ENCODE measurements at regions not wholly inside any gene's neighbourhood (a gene's known extent, or its start where the extent isn't known, plus 50 kb on each side); places are given as distances from the start of the nearest gene placed in this dataset.
A peak's percentile ranks its signal among the peaks of the same experiment; 100 is the strongest.

- H3K36me3 ChIP-seq (replicated peaks in 1 of 2; ENCODE audit: control insufficient read depth in 2 of 2, insufficient read depth in 2 of 2, low read length in 2 of 2), result no peaks in the 10 kb centered on the region
- no peak overlapping the region for H2BK15ac ChIP-seq (ENCODE audit: low read length)
- H2BK120ac ChIP-seq (ENCODE audit: low read depth, low read length), result no peak overlapping the region
- no peak overlapping the region for H3K4me3 ChIP-seq (ENCODE audit: low read length in 2 of 2)
- DNase-seq (ENCODE audit: low spot score), result no peak
- WGBS, 2 donors (ENCODE audit: extremely low coverage in 2 of 2, insufficient read length in 2 of 2, insufficient replicate concordance in 1 of 2), result no CpG with 5 or more reads among the region's 2 CpGs
- no peaks in the 10 kb centered on the region for H3K9me3 ChIP-seq (replicated peaks in 1 of 2; ENCODE audit: control insufficient read depth in 2 of 2, insufficient read depth in 1 of 2, low read depth in 1 of 2, low read length in 2 of 2)
- no peak overlapping the region for H2BK12ac ChIP-seq (ENCODE audit: low read length)
- H2AFZ ChIP-seq (ENCODE audit: low read length), result no peak overlapping the region
- H3K4me1 ChIP-seq (ENCODE audit: control insufficient read depth in 2 of 2, insufficient read depth in 1 of 2, low read depth in 1 of 2, low read length in 2 of 2), result peaks cover 9 to 13% of the 10 kb centered on the region in 2 donors
- H4K8ac ChIP-seq (ENCODE audit: low read depth, low read length), result no peak overlapping the region
- H3K4ac ChIP-seq (ENCODE audit: low read length), result no peak overlapping the region
- H4K91ac ChIP-seq (ENCODE audit: low read depth, low read length, poor library complexity), result no peak overlapping the region
- no peak overlapping the region for H3K23ac ChIP-seq (ENCODE audit: low read depth, low read length, poor library complexity)
- H3K4me2 ChIP-seq (ENCODE audit: insufficient read depth, low read length, poor library complexity, severe bottlenecking), result no peak overlapping the region
- H2AK5ac ChIP-seq (ENCODE audit: low read depth, low read length), result no peak overlapping the region
- H2BK5ac ChIP-seq (ENCODE audit: low read length), result no peak overlapping the region
- no peak overlapping the region for H3K27ac ChIP-seq (replicated peaks; ENCODE audit: low read length)
- H3K79me1 ChIP-seq (ENCODE audit: low read depth, low read length), result no peaks in the 10 kb centered on the region
- no peak overlapping the region for H3K14ac ChIP-seq (ENCODE audit: low read length)
- H3K18ac ChIP-seq (ENCODE audit: low read length), result peak overlapping the region; percentile 49
- H3K9ac ChIP-seq (ENCODE audit: low read depth, low read length, poor library complexity), result no peak overlapping the region
- H3K27me3 ChIP-seq (ENCODE audit: control insufficient read depth in 3 of 3, insufficient read depth in 3 of 3, low read depth in 1 of 3, low read length in 3 of 3), result no peaks in the 10 kb centered on the region
Measured at GRCh38 chr13:44768239-44768638, 192.1 kb upstream of the TSC22D1 start.

GRCh38 chr13:44765001-44765471 is 188.9 kb upstream of the TSC22D1 start:
- Histone ChIP-seq H4K91ac (ENCODE audit: low read depth, low read length, poor library complexity) (no peak overlapping the region), H3K9me3 (replicated peaks in 1 of 2; ENCODE audit: control insufficient read depth in 2 of 2, insufficient read depth in 1 of 2, low read depth in 1 of 2, low read length in 2 of 2) (no peaks in the 10 kb centered on the region), H3K27ac (replicated peaks; ENCODE audit: low read length) (peak overlapping the region; percentile 82), H3K79me1 (ENCODE audit: low read depth, low read length) (no peaks in the 10 kb centered on the region), H2BK15ac (ENCODE audit: low read length) (no peak overlapping the region), H2BK120ac (ENCODE audit: low read depth, low read length) (no peak overlapping the region), H3K4me3 (ENCODE audit: low read length in 2 of 2) (no peak overlapping the region), H3K36me3 (replicated peaks in 1 of 2; ENCODE audit: control insufficient read depth in 2 of 2, insufficient read depth in 2 of 2, low read length in 2 of 2) (no peaks in the 10 kb centered on the region), H2BK5ac (ENCODE audit: low read length) (no peak overlapping the region), H3K23ac (ENCODE audit: low read depth, low read length, poor library complexity) (no peak overlapping the region), H3K4me1 (ENCODE audit: control insufficient read depth in 2 of 2, insufficient read depth in 1 of 2, low read depth in 1 of 2, low read length in 2 of 2) (peaks cover 9 to 13% of the 10 kb centered on the region in 2 donors), H3K18ac (ENCODE audit: low read length) (no peak overlapping the region), H3K4me2 (ENCODE audit: insufficient read depth, low read length, poor library complexity, severe bottlenecking) (no peak overlapping the region), H3K14ac (ENCODE audit: low read length) (no peak overlapping the region), H3K27me3 (ENCODE audit: control insufficient read depth in 3 of 3, insufficient read depth in 3 of 3, low read depth in 1 of 3, low read length in 3 of 3) (no peaks in the 10 kb centered on the region), H4K8ac (ENCODE audit: low read depth, low read length) (no peak overlapping the region), H3K4ac (ENCODE audit: low read length) (no peak overlapping the region), H2BK12ac (ENCODE audit: low read length) (no peak overlapping the region), H3K9ac (ENCODE audit: low read depth, low read length, poor library complexity) (no peak overlapping the region), H2AFZ (ENCODE audit: low read length) (no peak overlapping the region), H2AK5ac (ENCODE audit: low read depth, low read length) (no peak overlapping the region)
- WGBS, 2 donors (ENCODE audit: extremely low coverage in 2 of 2, insufficient read length in 2 of 2, insufficient replicate concordance in 1 of 2), result no CpG with 5 or more reads among the region's 4 CpGs
- DNase-seq (ENCODE audit: low spot score), result peak; percentile 38

GRCh38 chr13:44764302-44764692 is 188.2 kb upstream of the TSC22D1 start:
- H3K23ac ChIP-seq (ENCODE audit: low read depth, low read length, poor library complexity), result no peak overlapping the region
- H2BK15ac ChIP-seq (ENCODE audit: low read length), result no peak overlapping the region
- peak overlapping the region in 1 of 2 donors; percentile 18 for H3K4me3 ChIP-seq (ENCODE audit: low read length in 2 of 2)
- no peak overlapping the region for H2BK120ac ChIP-seq (ENCODE audit: low read depth, low read length)
- H3K18ac ChIP-seq (ENCODE audit: low read length), result no peak overlapping the region
- H3K4me1 ChIP-seq (ENCODE audit: control insufficient read depth in 2 of 2, insufficient read depth in 1 of 2, low read depth in 1 of 2, low read length in 2 of 2), result peaks cover 9 to 16% of the 10 kb centered on the region in 2 donors
- H3K36me3 ChIP-seq (replicated peaks in 1 of 2; ENCODE audit: control insufficient read depth in 2 of 2, insufficient read depth in 2 of 2, low read length in 2 of 2), result no peaks in the 10 kb centered on the region
- no peaks in the 10 kb centered on the region for H3K79me1 ChIP-seq (ENCODE audit: low read depth, low read length)
- peak overlapping the region; percentile 82 for H3K27ac ChIP-seq (replicated peaks; ENCODE audit: low read length)
- no CpG with 5 or more reads among the region's 8 CpGs for WGBS, 2 donors (ENCODE audit: extremely low coverage in 2 of 2, insufficient read length in 2 of 2, insufficient replicate concordance in 1 of 2)
- H2BK12ac ChIP-seq (ENCODE audit: low read length), result no peak overlapping the region
- no peaks in the 10 kb centered on the region for H3K27me3 ChIP-seq (ENCODE audit: control insufficient read depth in 3 of 3, insufficient read depth in 3 of 3, low read depth in 1 of 3, low read length in 3 of 3)
- no peak overlapping the region for H2AK5ac ChIP-seq (ENCODE audit: low read depth, low read length)
- no peak overlapping the region for H3K14ac ChIP-seq (ENCODE audit: low read length)
- no peaks in the 10 kb centered on the region for H3K9me3 ChIP-seq (replicated peaks in 1 of 2; ENCODE audit: control insufficient read depth in 2 of 2, insufficient read depth in 1 of 2, low read depth in 1 of 2, low read length in 2 of 2)
- no peak overlapping the region for H4K8ac ChIP-seq (ENCODE audit: low read depth, low read length)
- no peak overlapping the region for H3K9ac ChIP-seq (ENCODE audit: low read depth, low read length, poor library complexity)
- no peak overlapping the region for H2BK5ac ChIP-seq (ENCODE audit: low read length)
- no peak overlapping the region for H4K91ac ChIP-seq (ENCODE audit: low read depth, low read length, poor library complexity)
- peak overlapping the region; percentile 90 for H2AFZ ChIP-seq (ENCODE audit: low read length)
- no peak overlapping the region for H3K4ac ChIP-seq (ENCODE audit: low read length)
- no peak overlapping the region for H3K4me2 ChIP-seq (ENCODE audit: insufficient read depth, low read length, poor library complexity, severe bottlenecking)
- no peak for DNase-seq (ENCODE audit: low spot score)

- no peak overlapping the region for H2BK5ac ChIP-seq (ENCODE audit: low read length)
- no peak overlapping the region for H4K8ac ChIP-seq (ENCODE audit: low read depth, low read length)
- H4K91ac ChIP-seq (ENCODE audit: low read depth, low read length, poor library complexity), result no peak overlapping the region
- H2BK15ac ChIP-seq (ENCODE audit: low read length), result no peak overlapping the region
- H3K23ac ChIP-seq (ENCODE audit: low read depth, low read length, poor library complexity), result no peak overlapping the region
- H2AK5ac ChIP-seq (ENCODE audit: low read depth, low read length), result peak overlapping the region; percentile 4
- H3K36me3 ChIP-seq (replicated peaks in 1 of 2; ENCODE audit: control insufficient read depth in 2 of 2, insufficient read depth in 2 of 2, low read length in 2 of 2), result no peaks in the 10 kb centered on the region
- no CpG with 5 or more reads among the region's 11 CpGs for WGBS, 2 donors (ENCODE audit: extremely low coverage in 2 of 2, insufficient read length in 2 of 2, insufficient replicate concordance in 1 of 2)
- no peak overlapping the region for H3K18ac ChIP-seq (ENCODE audit: low read length)
- H3K4me2 ChIP-seq (ENCODE audit: insufficient read depth, low read length, poor library complexity, severe bottlenecking), result no peak overlapping the region
- H2AFZ ChIP-seq (ENCODE audit: low read length), result peak overlapping the region; percentile 90
- no peak overlapping the region for H3K4ac ChIP-seq (ENCODE audit: low read length)
- H3K79me1 ChIP-seq (ENCODE audit: low read depth, low read length), result no peaks in the 10 kb centered on the region
- H3K27me3 ChIP-seq (ENCODE audit: control insufficient read depth in 3 of 3, insufficient read depth in 3 of 3, low read depth in 1 of 3, low read length in 3 of 3), result no peaks in the 10 kb centered on the region
- no peak overlapping the region for H3K9ac ChIP-seq (ENCODE audit: low read depth, low read length, poor library complexity)
- no peak overlapping the region for H3K27ac ChIP-seq (replicated peaks; ENCODE audit: low read length)
- H2BK120ac ChIP-seq (ENCODE audit: low read depth, low read length), result no peak overlapping the region
- no peak for DNase-seq (ENCODE audit: low spot score)
- H3K4me1 ChIP-seq (ENCODE audit: control insufficient read depth in 2 of 2, insufficient read depth in 1 of 2, low read depth in 1 of 2, low read length in 2 of 2), result peaks cover 13 to 20% of the 10 kb centered on the region in 2 donors
- no peaks in the 10 kb centered on the region for H3K9me3 ChIP-seq (replicated peaks in 1 of 2; ENCODE audit: control insufficient read depth in 2 of 2, insufficient read depth in 1 of 2, low read depth in 1 of 2, low read length in 2 of 2)
- H3K14ac ChIP-seq (ENCODE audit: low read length), result no peak overlapping the region
- no peak overlapping the region for H3K4me3 ChIP-seq (ENCODE audit: low read length in 2 of 2)
- H2BK12ac ChIP-seq (ENCODE audit: low read length), result peak overlapping the region; percentile 51
Measured at GRCh38 chr13:44763615-44764301, 187.6 kb upstream of the TSC22D1 start.
